K562 (cell line): ENCODE measurements at regions not wholly inside any gene's neighbourhood (a gene's known extent, or its start where the extent isn't known, plus 50 kb on each side); places are given as distances from the start of the nearest gene placed in this dataset.

ENCODE experiments used
- ATAC-seq: fragments of 200-7000 bp; cut with Tn5 transposase; 3 replicates; pipeline ENCODE4 v1.9.1; 2020; ENCODE audit warnings: moderate library complexity
- BruUV-seq: library from RNA; stranded (reverse); fragments of 400-500 nt; replicated peaks from 2 replicates; lab custom pipeline; 2021; lab: Mats Ljungman, UMichigan
- CTCF ChIA-PET: fragments of 300-600 bp; formaldehyde crosslinking; extraction: SDS; loops from one replicate; lab custom pipeline; 2021; ENCODE audit warnings: low intra/inter-chr PET ratio; lab: Yijun Ruan, JAX
- POLR2A ChIA-PET: fragments of 300-600, 350-650 bp; sonication (Branson Sonifier 250); formaldehyde crosslinking; extraction: SDS; loops from one replicate; lab custom pipeline; 2021; ENCODE audit warnings: antibody characterized with exemption, inconsistent platforms; lab: Yijun Ruan, JAX
- DNase-seq, 4 experiments: peaks; one replicate each; pipeline versions ENCODE4 v3.0.0 to v3.0.0-alpha.2; 2011 to 2018; ENCODE audit warnings: low spot score in 3 of 4, mixed read lengths in 3 of 4; ENCODE audit errors: extremely low read depth in 1 of 4
- FAIRE-seq: peaks from 2 replicates; lab custom pipeline; 2011; peaks lifted over from hg19 to GRCh38; lab: Jason Lieb, UNC
- H2AFZ ChIP-seq: 2 replicates; pipeline ENCODE4 v1.6.0; 2011; ENCODE audit warnings: low read depth, low read length, control low read depth, inconsistent platforms
- H3K27ac ChIP-seq: fragments of 200-600 bp; 3 replicates; pipeline ENCODE4 v1.8.0; 2011; ENCODE audit warnings: low read depth, mild to moderate bottlenecking, control low read depth, inconsistent platforms, low read length, moderate library complexity, mixed read lengths; ENCODE audit errors: extremely low read depth
- H3K27me3 ChIP-seq, 2 experiments: fragments of 300-600 bp in 1 of 2; 2 replicates in 1 of 2; 3 replicates in 1 of 2; pipeline versions ENCODE4 v1.6.0 to v1.8.0; 2011; ENCODE audit warnings: inconsistent platforms in 2 of 2, low read length in 2 of 2, mild to moderate bottlenecking in 1 of 2, mixed read lengths in 1 of 2, moderate library complexity in 1 of 2; ENCODE audit not compliant: control insufficient read depth in 2 of 2, insufficient read depth in 2 of 2
- H3K36me3 ChIP-seq: fragments of 300-600 bp; 3 replicates; pipeline ENCODE4 v1.8.0; 2011; ENCODE audit warnings: mild to moderate bottlenecking, low read length, inconsistent platforms; ENCODE audit not compliant: control insufficient read depth, insufficient read depth
- H3K4me1 ChIP-seq, 2 experiments: fragments of 200-600 bp in 1 of 2; replicated peaks in 1 of 2; 2 replicates in 1 of 2; 3 replicates in 1 of 2; pipeline versions ENCODE4 v1.5.1 to v1.8.0; 2011; ENCODE audit warnings: inconsistent platforms in 2 of 2, low read length in 2 of 2, mild to moderate bottlenecking in 1 of 2, mixed read lengths in 1 of 2, moderate library complexity in 1 of 2; ENCODE audit not compliant: control insufficient read depth in 2 of 2, insufficient read depth in 2 of 2
- H3K4me2 ChIP-seq: 2 replicates; pipeline ENCODE4 v1.6.1; 2011; ENCODE audit warnings: low read length, control low read depth, inconsistent platforms, mixed read lengths; ENCODE audit not compliant: insufficient read depth
- H3K4me3 ChIP-seq: fragments of 200-600 bp; sonication (generic), shearing (Covaris generic); 2 replicates; pipeline ENCODE4 v1.5.1; 2016; ENCODE audit warnings: control low read depth, inconsistent platforms
- H3K79me2 ChIP-seq: fragments of 200-600 bp; 3 replicates; pipeline ENCODE4 v1.8.0; 2011; ENCODE audit warnings: low read length, inconsistent platforms; ENCODE audit not compliant: control insufficient read depth, insufficient read depth
- H3K9ac ChIP-seq, 2 experiments: 2 replicates each; pipeline versions ENCODE4 v1.6.0 to v1.6.1; 2011; ENCODE audit warnings: low read depth in 2 of 2, low read length in 2 of 2, control low read depth in 1 of 2, inconsistent platforms in 1 of 2, mild to moderate bottlenecking in 1 of 2, mixed read lengths in 1 of 2; ENCODE audit not compliant: insufficient read depth in 1 of 2
- H3K9me1 ChIP-seq: one replicate; pipeline ENCODE4 v1.6.0; 2011; ENCODE audit warnings: inconsistent platforms, mild to moderate bottlenecking, low read length, moderate library complexity; ENCODE audit not compliant: control insufficient read depth, insufficient read depth
- H3K9me3 ChIP-seq: replicated peaks from 2 replicates; pipeline ENCODE4 v1.5.1; 2011; ENCODE audit warnings: low read depth, low read length, inconsistent platforms; ENCODE audit not compliant: control insufficient read depth, insufficient read depth
- H4K20me1 ChIP-seq: replicated peaks from 2 replicates; pipeline ENCODE4 v1.6.1; 2011; ENCODE audit warnings: low read length, inconsistent platforms, mixed read lengths; ENCODE audit not compliant: control insufficient read depth, insufficient read depth
- ARNT ChIP-seq, 2 experiments: fragments of 450-650 bp; IDR thresholded peaks; 2 replicates each; pipeline ENCODE4 v1.6.1; 2016; ENCODE audit warnings: mild to moderate bottlenecking in 1 of 2
- CBX5 ChIP-seq: IDR thresholded peaks from 2 replicates; pipeline ENCODE4 v1.6.1; 2014; ENCODE audit warnings: low read depth, borderline replicate concordance
- CCAR2 ChIP-seq: fragments of 200-400 bp; formaldehyde crosslinking; IDR thresholded peaks from 2 replicates; pipeline ENCODE4 v1.6.1; 2017; ENCODE audit warnings: mild to moderate bottlenecking, low read depth, low read length
- HOMEZ ChIP-seq: fragments of 250-450 bp; sonication (Bioruptor Pico); IDR thresholded peaks from 2 replicates; pipeline ENCODE4 v1.4.0; 2020; ENCODE audit warnings: mild to moderate bottlenecking, moderate library complexity
- RB1 ChIP-seq: fragments of 450-650 bp; IDR thresholded peaks from 2 replicates; pipeline ENCODE4 v1.6.1; 2017; ENCODE audit warnings: low read depth, mild to moderate bottlenecking
- YY1 ChIP-seq, 3 experiments: IDR thresholded peaks; 2 replicates each; pipeline ENCODE4 v1.6.1; 2011; ENCODE audit warnings: low read length in 2 of 3, mild to moderate bottlenecking in 2 of 3, moderate library complexity in 2 of 3, borderline replicate concordance in 1 of 3, control low read depth in 1 of 3, low read depth in 1 of 3; ENCODE audit not compliant: insufficient read depth in 3 of 3, insufficient replicate concordance in 2 of 3, control insufficient read depth in 1 of 3, insufficient read length in 1 of 3; ENCODE audit errors: extremely low read depth in 1 of 3
- ZBTB33 ChIP-seq: sonication (generic); formaldehyde crosslinking; IDR thresholded peaks from 2 replicates; pipeline ENCODE4 v1.8.1; 2023; ENCODE audit warnings: mild to moderate bottlenecking, missing genetic modification reagents
- ZNF644 ChIP-seq: fragments of 200-800 bp; sonication (Bioruptor generic); IDR thresholded peaks from 2 replicates; pipeline ENCODE4 v1.6.1; 2016; ENCODE audit warnings: low read depth, missing genetic modification characterization, missing compliant biosample characterization
- WGBS: fragments of 100-300 bp; shearing (Covaris generic); methylation state at CpG from one replicate; pipeline ENCODE4 v1.1.6; 2016; ENCODE audit warnings: low coverage, mixed read lengths; ENCODE audit not compliant: insufficient coverage; ENCODE audit errors: missing lambda C conversion rate; 5-methylcytosine and 5-hydroxymethylcytosine counted together
- in situ Hi-C: fragments of 300-500 bp; cut with MboI; formaldehyde crosslinking; loops from 4 replicates; pipeline ENCODE4 v1.15.0; 2018; ENCODE audit warnings: inconsistent platforms, mixed read lengths
- intact Hi-C: fragments of 100-400 bp; cut with micrococcal nuclease; formaldehyde crosslinking; loops from 2 replicates; pipeline ENCODE4 v1.14.2; 2022

GRCh38 chr13:71214357-71214756, 652.6 kb downstream of the DACH1 start:
- BruUV-seq: no TSS peak
- no peaks in the 10 kb centered on the region for H3K9me3 ChIP-seq
- H2AFZ ChIP-seq: no peak overlapping the region
- TF ChIP-seq YY1 (IDR thresholded peaks at IDR 0.05; ENCODE audit: borderline replicate concordance in 1 of 3, control insufficient read depth in 1 of 3, extremely low read depth in 1 of 3, insufficient read depth in 3 of 3, insufficient read length in 1 of 3, insufficient replicate concordance in 2 of 3, low read depth in 1 of 3, low read length in 2 of 3) (no peak), ZBTB33 (CRISPR knock-in tag) (no peak), CCAR2 (no peak), CBX5 (no peak), RB1 (no peak), ZNF644 (tag) (no peak), ARNT (IDR thresholded peaks at IDR 0.05) (no peak), HOMEZ (CRISPR knock-in tag) (no peak)
- no peaks in the 10 kb centered on the region for H3K79me2 ChIP-seq
- ATAC-seq (no peak), DNase-seq (no peak), FAIRE-seq (no peak)
- intact Hi-C loops (no loop called here), in situ Hi-C loops (no loop called here)
- H3K9me1 ChIP-seq: no peaks in the 10 kb centered on the region
- H3K4me2 ChIP-seq: no peak overlapping the region
- H3K9ac ChIP-seq: no peak overlapping the region
- H3K27me3 ChIP-seq: no peaks in the 10 kb centered on the region
- H3K36me3 ChIP-seq: no peaks in the 10 kb centered on the region
- no peaks in the 10 kb centered on the region for H3K4me1 ChIP-seq
- no peaks in the 10 kb centered on the region for H4K20me1 ChIP-seq
- no peak overlapping the region for H3K27ac ChIP-seq
- CTCF ChIA-PET: no interaction called here
- H3K4me3 ChIP-seq: no peak overlapping the region
- WGBS: 0% methylated on average over 3 of the region's 3 CpGs
- POLR2A ChIA-PET: no interaction called here
